SK-N-SH treated with all-trans-retinoic acid at 6 μM for 48 hours (cell line): ENCODE measurements at regions not wholly inside any gene's neighbourhood (a gene's known extent, or its start where the extent isn't known, plus 50 kb on each side); places are given as distances from the start of the nearest gene placed in this dataset.
"Not testable (repeated sequence)": the region's sequence is repeated elsewhere in the genome, so short reads cannot be mapped to it uniquely, and the experiment has no call there.

Source experiments
- ATAC-seq: fragments of 200-7000 bp; cut with Tn5 transposase; 3 replicates; pipeline ENCODE4 v1.9.1; 2020; ENCODE audit warnings: mild to moderate bottlenecking, moderate library complexity
- BACH2 ChIP-seq: fragments of 250-450 bp; sonication (Bioruptor Pico); IDR thresholded peaks from 2 replicates; pipeline ENCODE4 v1.9.0; 2021; ENCODE audit warnings: mild to moderate bottlenecking, borderline replicate concordance
- CREB5 ChIP-seq: fragments of 250-450 bp; sonication (Bioruptor Pico); IDR thresholded peaks from 2 replicates; pipeline ENCODE4 v1.5.1; 2020; ENCODE audit warnings: low read depth, mild to moderate bottlenecking, moderate library complexity
- CSDC2 ChIP-seq: fragments of 250-450 bp; sonication (Bioruptor Pico); IDR thresholded peaks from 2 replicates; pipeline ENCODE4 v1.5.0; 2020; ENCODE audit warnings: mild to moderate bottlenecking, moderate library complexity
- CSRNP3 ChIP-seq: fragments of 250-450 bp; sonication (Bioruptor Pico); IDR thresholded peaks from 2 replicates; pipeline ENCODE4 v1.5.1; 2021; ENCODE audit warnings: mild to moderate bottlenecking, moderate library complexity
- ESRRG ChIP-seq: fragments of 250-450 bp; sonication (Bioruptor Pico); IDR thresholded peaks from 2 replicates; pipeline ENCODE4 v1.6.1; 2021; ENCODE audit warnings: mild to moderate bottlenecking
- GLIS3 ChIP-seq: fragments of 250-450 bp; sonication (Bioruptor Pico); IDR thresholded peaks from 2 replicates; pipeline ENCODE4 v1.5.0; 2020; ENCODE audit warnings: mild to moderate bottlenecking, moderate library complexity
- ISL1 ChIP-seq: fragments of 250-450 bp; sonication (Bioruptor Pico); IDR thresholded peaks from 2 replicates; pipeline ENCODE4 v2.1.2; 2022; ENCODE audit warnings: mild to moderate bottlenecking, moderate library complexity
- OSR1 ChIP-seq: fragments of 250-450 bp; sonication (Bioruptor Pico); IDR thresholded peaks from 2 replicates; pipeline ENCODE4 v1.8.0; 2022; ENCODE audit warnings: moderate library complexity, mild to moderate bottlenecking, inconsistent platforms
- PATZ1 ChIP-seq: fragments of 250-450 bp; sonication (Bioruptor Pico); IDR thresholded peaks from 2 replicates; pipeline ENCODE4 v1.8.0; 2020; ENCODE audit warnings: mild to moderate bottlenecking, moderate library complexity, borderline replicate concordance
- POU6F1 ChIP-seq: fragments of 250-450 bp; sonication (Bioruptor Pico); IDR thresholded peaks from 2 replicates; pipeline ENCODE4 v1.8.0; 2021; ENCODE audit warnings: low read depth, mild to moderate bottlenecking, moderate library complexity, borderline replicate concordance
- PPARA ChIP-seq: fragments of 250-450 bp; sonication (Bioruptor Pico); IDR thresholded peaks from 2 replicates; pipeline ENCODE4 v1.5.0; 2020; ENCODE audit warnings: mild to moderate bottlenecking, borderline replicate concordance
- RARB ChIP-seq: fragments of 250-450 bp; sonication (Bioruptor Pico); IDR thresholded peaks from 2 replicates; pipeline ENCODE4 v1.8.0; 2021; ENCODE audit warnings: mild to moderate bottlenecking, moderate library complexity
- SNAI2 ChIP-seq: fragments of 250-450 bp; sonication (Bioruptor Pico); IDR thresholded peaks from 2 replicates; pipeline ENCODE4 v1.5.0; 2020; ENCODE audit warnings: mild to moderate bottlenecking, moderate library complexity
- TCF4 ChIP-seq: fragments of 250-450 bp; sonication (Bioruptor Pico); IDR thresholded peaks from 2 replicates; pipeline ENCODE4 v1.8.0; 2021; ENCODE audit warnings: mild to moderate bottlenecking, moderate library complexity, borderline replicate concordance
- TOX ChIP-seq: fragments of 250-450 bp; sonication (Bioruptor Pico); IDR thresholded peaks from 2 replicates; pipeline ENCODE4 v1.8.0; 2021; ENCODE audit warnings: mild to moderate bottlenecking, moderate library complexity, borderline replicate concordance
- TSHZ2 ChIP-seq: fragments of 250-450 bp; sonication (Bioruptor Pico); IDR thresholded peaks from 2 replicates; pipeline ENCODE4 v1.5.0; 2020; ENCODE audit warnings: mild to moderate bottlenecking, moderate library complexity
- ZC3H10 ChIP-seq: fragments of 250-450 bp; sonication (Bioruptor Pico); IDR thresholded peaks from 2 replicates; pipeline ENCODE4 v1.5.1; 2021; ENCODE audit warnings: mild to moderate bottlenecking, moderate library complexity
- ZFP3 ChIP-seq: fragments of 250-450 bp; sonication (Bioruptor Pico); IDR thresholded peaks from 2 replicates; pipeline ENCODE4 v1.5.0; 2020; ENCODE audit warnings: mild to moderate bottlenecking, moderate library complexity
- ZFP30 ChIP-seq: fragments of 450-650 bp; formaldehyde crosslinking; IDR thresholded peaks from 2 replicates; pipeline ENCODE4 v1.5.0; 2022; ENCODE audit warnings: mild to moderate bottlenecking, moderate library complexity
- ZNF70 ChIP-seq: fragments of 450-650 bp; formaldehyde crosslinking; IDR thresholded peaks from 2 replicates; pipeline ENCODE4 v1.5.0; 2020; ENCODE audit warnings: mild to moderate bottlenecking, moderate library complexity
- ZNF8 ChIP-seq: fragments of 450-650 bp; formaldehyde crosslinking; IDR thresholded peaks from 2 replicates; pipeline ENCODE4 v1.5.0; 2020; ENCODE audit warnings: mild to moderate bottlenecking, moderate library complexity

- TF ChIP-seq PATZ1 (CRISPR knock-in tag): no peak
- ATAC-seq: no peak
Observed at GRCh38 chr4:116636917-116637316, 448.5 kb downstream of the TRAM1L1 start.

GRCh38 chr4:116632269-116632668, 453.1 kb downstream of the TRAM1L1 start:
- no peak for ATAC-seq

GRCh38 chr4:116628598-116628997, 456.8 kb downstream of the TRAM1L1 start:
- no peak for ATAC-seq
- TF ChIP-seq ZC3H10 (CRISPR knock-in tag) (no peak), CSDC2 (CRISPR knock-in tag) (no peak), CREB5 (no peak), ESRRG (CRISPR knock-in tag) (no peak), PPARA (CRISPR knock-in tag) (no peak), TCF4 (CRISPR knock-in tag) (no peak), RARB (CRISPR knock-in tag) (no peak), GLIS3 (no peak), ISL1 (CRISPR knock-in tag) (no peak), ZFP3 (CRISPR knock-in tag) (no peak)

More at GRCh38 chr4:116632269-116632668, 453.1 kb downstream of the TRAM1L1 start:
- TF ChIP-seq TSHZ2 (CRISPR knock-in tag) (no peak), BACH2 (CRISPR knock-in tag) (no peak), ISL1 (CRISPR knock-in tag) (peak; percentile 91)

GRCh38 chr4:116627545-116627944, 457.8 kb downstream of the TRAM1L1 start:
- no peak for ATAC-seq
- TF ChIP-seq POU6F1 (CRISPR knock-in tag): no peak
- TF ChIP-seq, all 23 proteins: peak for 0

- TF ChIP-seq TCF4 (CRISPR knock-in tag): peak; percentile 13; the same call in 1 of the 2 replicates
- not testable (repeated sequence) for ATAC-seq
Observed at GRCh38 chr4:116619508-116619907, 465.9 kb downstream of the TRAM1L1 start.

- TF ChIP-seq CSDC2 (CRISPR knock-in tag) (no peak), OSR1 (CRISPR knock-in tag) (no peak), ZFP3 (CRISPR knock-in tag) (no peak), ZNF70 (CRISPR knock-in tag) (no peak), ZNF8 (CRISPR knock-in tag) (no peak), CREB5 (no peak), BACH2 (CRISPR knock-in tag) (no peak), ZFP30 (no peak), ISL1 (CRISPR knock-in tag) (no peak), SNAI2 (CRISPR knock-in tag) (no peak), TCF4 (CRISPR knock-in tag) (no peak), TOX (no peak), GLIS3 (no peak), ESRRG (CRISPR knock-in tag) (no peak), PATZ1 (CRISPR knock-in tag) (no peak), CSRNP3 (no peak), ZC3H10 (CRISPR knock-in tag) (no peak)
Observed at GRCh38 chr4:116618638-116619037, 466.7 kb downstream of the TRAM1L1 start.

More at GRCh38 chr4:116618638-116619037, 466.7 kb downstream of the TRAM1L1 start:
- no peak for ATAC-seq
